ENCODE measurements at regions not wholly inside any gene's neighbourhood (a gene's known extent, or its start where the extent isn't known, plus 50 kb on each side); places are given as distances from the start of the nearest gene placed in this dataset.

GRCh38 chr2:136531731-136532130, 233.6 kb upstream of the THSD7B start (continued):
- no peak for TF ChIP-seq HOXD13 (CRISPR knock-in tag; IDR thresholded peaks at IDR 0.05; ENCODE audit: borderline replicate concordance)
- no peak for TF ChIP-seq ZNF626 (tag by site-specific recombination; IDR thresholded peaks at IDR 0.05)
- TF ChIP-seq YY2 (tag by site-specific recombination; IDR thresholded peaks at IDR 0.05) = no peak
- no peak for TF ChIP-seq ZNF514 (tag by site-specific recombination; IDR thresholded peaks at IDR 0.05)
- no peak for TF ChIP-seq ZNF423 (tag by site-specific recombination; IDR thresholded peaks at IDR 0.05)
- no peak for TF ChIP-seq ZNF19 (tag by site-specific recombination; IDR thresholded peaks at IDR 0.05; ENCODE audit: low read depth)
- no peak for TF ChIP-seq ZFP69B (tag by site-specific recombination; IDR thresholded peaks at IDR 0.05)
- no peak for TF ChIP-seq ZNF621 (tag by site-specific recombination; IDR thresholded peaks at IDR 0.05)
- no peak for TF ChIP-seq ZFP41 (tag by site-specific recombination; IDR thresholded peaks at IDR 0.05; ENCODE audit: borderline replicate concordance)

GRCh38 chr2:136530146-136530545, 235.2 kb upstream of the THSD7B start:
- Histone ChIP-seq H3K36me3 (ENCODE audit: control insufficient read depth in 2 of 2, insufficient read depth in 1 of 2, low read length in 2 of 2) (no peaks in the 10 kb centered on the region), H3K4me3 (ENCODE audit: low read depth, low read length) (no peak overlapping the region), H3K4me1 (ENCODE audit: control insufficient read depth, insufficient read depth, low read length) (no peaks in the 10 kb centered on the region), H3K27ac (ENCODE audit: extremely low read depth, low read depth, low read length) (no peak overlapping the region), H3K9me3 (ENCODE audit: control insufficient read depth, insufficient read depth, low read depth, low read length) (no peaks in the 10 kb centered on the region)
- TF ChIP-seq ZNF549 (tag by site-specific recombination; IDR thresholded peaks at IDR 0.05) = no peak
- no peak for TF ChIP-seq ZNF202 (tag by site-specific recombination; IDR thresholded peaks at IDR 0.05; ENCODE audit: borderline replicate concordance)
- TF ChIP-seq ELK4 (IDR thresholded peaks at IDR 0.05; ENCODE audit: borderline replicate concordance, low read depth, low read length) = no peak
- peak; percentile 79 for TF ChIP-seq REST (tag by site-specific recombination; IDR thresholded peaks at IDR 0.05)
- POLR2A ChIA-PET = no interaction called here
- CTCF ChIA-PET = interaction anchor here (0.8 kb wide), 1 partner anchor 106 kb away, joined by 4 read pairs; no protein-coding TSS in a partner anchor

GRCh38 chr2:136527560-136527959, 237.8 kb upstream of the THSD7B start:
- POLR2A ChIA-PET = no interaction called here

More at GRCh38 chr2:136527560-136527959, 237.8 kb upstream of the THSD7B start:
- H3K27ac ChIP-seq (ENCODE audit: extremely low read depth, low read depth, low read length) = no peak overlapping the region
- H3K4me1 ChIP-seq (ENCODE audit: control insufficient read depth, insufficient read depth, low read length) = no peaks in the 10 kb centered on the region
- CTCF ChIA-PET = no interaction called here
- H3K9me3 ChIP-seq (ENCODE audit: control insufficient read depth, insufficient read depth, low read depth, low read length) = no peaks in the 10 kb centered on the region
- no peak for TF ChIP-seq RBAK (tag by site-specific recombination; IDR thresholded peaks at IDR 0.05)
- peak; percentile 90 for TF ChIP-seq REST (tag by site-specific recombination; IDR thresholded peaks at IDR 0.05)
- TF ChIP-seq GLIS2 (tag by site-specific recombination; IDR thresholded peaks at IDR 0.05) = no peak
- TF ChIP-seq PRDM6 (tag by site-specific recombination; IDR thresholded peaks at IDR 0.05) = no peak
- no peak for TF ChIP-seq KLF7 (tag by site-specific recombination; IDR thresholded peaks at IDR 0.05; ENCODE audit: borderline replicate concordance)
- H3K36me3 ChIP-seq (ENCODE audit: control insufficient read depth in 2 of 2, insufficient read depth in 1 of 2, low read length in 2 of 2) = no peaks in the 10 kb centered on the region
- no peak overlapping the region for H3K4me3 ChIP-seq (ENCODE audit: low read depth, low read length)
